ENCODE measurements at regions not wholly inside any gene's neighbourhood (a gene's known extent, or its start where the extent isn't known, plus 50 kb on each side); places are given as distances from the start of the nearest gene placed in this dataset.
A peak's percentile ranks its signal among the peaks of the same experiment; 100 is the strongest.
"Not testable (repeated sequence)": the region's sequence is repeated elsewhere in the genome, so short reads cannot be mapped to it uniquely, and the experiment has no call there.

DNA sequence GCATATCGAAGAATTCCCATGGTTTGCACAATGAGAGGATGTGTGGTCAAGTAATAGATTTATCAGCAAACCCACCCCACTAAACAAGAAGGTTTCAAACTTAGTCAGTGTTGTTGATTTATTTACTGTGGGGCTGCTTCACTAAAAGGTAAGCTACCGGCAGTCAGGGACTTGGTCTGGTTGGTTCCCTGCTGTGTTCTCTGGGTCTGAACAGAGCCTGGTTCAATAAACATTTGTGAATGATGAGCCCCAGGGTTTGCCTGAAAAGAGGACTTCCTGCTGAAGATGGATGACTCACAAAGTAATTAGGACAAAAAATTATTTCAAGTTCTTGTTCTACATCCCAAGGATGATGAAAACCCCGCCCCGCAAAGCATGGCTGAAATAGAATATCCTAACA, 108.3 kb downstream of the SPP2 start:
- intact Hi-C loops (cut with DNase I), result no loop called here
- ATAC-seq (no peak), DNase-seq (no peak)

- ATAC-seq, result no peak
- DNase-seq, result no peak
- intact Hi-C loops (cut with DNase I), result no loop called here
Observed at GRCh38 chr2:234157817-234158588, 107.5 kb downstream of the SPP2 start.

DNA sequence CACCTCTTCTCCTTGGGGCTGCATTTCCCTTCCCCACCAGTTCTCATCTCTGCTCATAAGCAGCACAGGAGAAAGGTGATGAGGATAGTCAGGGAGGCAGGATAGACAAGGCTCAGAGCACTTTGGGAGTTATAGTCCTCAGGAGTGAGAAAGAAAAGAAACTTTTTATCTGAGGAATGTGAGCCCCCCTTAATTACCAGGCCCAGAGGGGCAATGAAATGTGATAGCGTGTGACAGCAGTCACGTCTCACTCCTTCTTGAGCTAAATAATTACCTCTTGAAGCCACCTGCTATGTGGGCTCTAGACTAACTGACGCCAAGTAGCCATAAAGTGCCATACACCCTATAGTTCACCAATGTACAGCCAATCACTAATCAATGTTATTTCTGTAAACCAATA, 105.8 kb downstream of the SPP2 start:
- intact Hi-C loops (cut with DNase I), result no loop called here
- no peak for ATAC-seq

GRCh38 chr2:234152835-234153234, 102.3 kb downstream of the SPP2 start:
- intact Hi-C loops (cut with DNase I); ATAC-seq; DNase-seq: not testable (repeated sequence)

More for the DNA sequence above, 105.8 kb downstream of the SPP2 start:
- no peak for DNase-seq

DNA sequence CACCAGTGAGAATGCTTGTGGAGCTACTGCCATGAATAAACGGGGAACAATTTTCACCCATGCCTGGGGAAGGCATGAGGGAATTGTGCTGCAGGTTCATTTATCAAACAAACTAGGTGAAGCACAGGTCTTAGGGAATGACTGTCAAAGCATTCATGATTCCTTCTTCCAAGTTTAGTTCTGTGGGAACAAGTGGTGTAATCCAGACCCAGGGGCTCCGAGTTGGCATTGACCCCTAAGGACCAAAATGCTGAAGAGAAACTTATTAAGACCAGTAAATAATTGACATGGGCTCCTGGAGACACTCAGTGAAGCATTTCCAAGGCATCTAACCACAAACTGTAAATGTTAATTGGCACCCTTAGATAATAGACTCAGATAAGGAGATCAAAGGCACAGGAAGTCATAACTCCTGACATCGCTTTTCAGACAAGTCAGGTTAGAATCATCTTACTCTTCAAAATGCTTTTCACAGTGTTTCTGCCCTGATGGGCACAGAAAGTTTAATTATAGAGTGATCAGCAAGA, 96.9 kb downstream of the SPP2 start:
- DNase-seq (no peak), ATAC-seq (no peak)
- intact Hi-C loops (cut with DNase I), result no loop called here

DNA sequence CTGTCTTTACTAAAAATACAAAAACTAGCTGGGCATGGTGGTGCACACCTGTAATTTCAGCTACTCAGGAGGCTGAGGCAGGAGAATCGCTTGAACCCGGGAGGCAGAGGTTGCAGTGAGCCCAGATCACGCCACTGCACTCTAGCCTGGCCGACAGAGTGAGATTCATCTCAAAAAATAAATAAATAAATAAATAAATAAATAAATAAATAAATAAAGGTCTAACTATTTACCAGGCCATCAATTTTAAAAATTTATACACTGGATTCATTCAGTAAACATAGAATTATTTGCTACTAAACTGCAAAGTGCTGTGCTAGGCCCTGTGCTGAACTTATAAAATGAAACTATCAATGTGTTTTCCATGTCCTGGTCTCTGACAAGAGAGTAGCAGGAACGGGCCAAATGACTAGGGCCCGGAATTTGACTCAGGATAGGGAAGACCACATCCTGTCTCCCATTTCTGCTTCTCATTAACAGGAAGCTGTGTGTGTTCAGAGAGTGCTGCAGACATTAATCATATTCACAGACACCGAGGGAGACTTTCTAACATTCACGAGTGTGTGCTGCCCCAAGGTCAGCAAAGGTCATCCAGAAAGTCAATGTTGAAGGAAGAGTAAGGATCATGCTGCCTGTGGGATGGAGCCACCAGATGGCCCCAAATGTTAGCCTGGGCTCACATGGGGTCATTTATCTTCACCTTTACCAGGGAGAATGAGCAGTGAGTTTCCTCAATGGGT, 95.8 kb downstream of the SPP2 start:
- no peak for DNase-seq
- ATAC-seq, result no peak
- intact Hi-C loops (cut with DNase I), result no loop called here

GRCh38 chr2:234145511-234145910, 95.0 kb downstream of the SPP2 start:
- no peak for ATAC-seq

GRCh38 chr2:234145057-234145456, 94.6 kb downstream of the SPP2 start:
- DNase-seq, result no peak
- intact Hi-C loops (cut with DNase I), result no loop called here

More at GRCh38 chr2:234145511-234145910, 95.0 kb downstream of the SPP2 start:
- DNase-seq, result no peak
- intact Hi-C loops (cut with DNase I), result no loop called here

GRCh38 chr2:234143896-234144295, 93.4 kb downstream of the SPP2 start:
- intact Hi-C loops (cut with DNase I), result no loop called here
- DNase-seq (no peak), ATAC-seq (no peak)

More at GRCh38 chr2:234145057-234145456, 94.6 kb downstream of the SPP2 start:
- ATAC-seq, result no peak

DNA sequence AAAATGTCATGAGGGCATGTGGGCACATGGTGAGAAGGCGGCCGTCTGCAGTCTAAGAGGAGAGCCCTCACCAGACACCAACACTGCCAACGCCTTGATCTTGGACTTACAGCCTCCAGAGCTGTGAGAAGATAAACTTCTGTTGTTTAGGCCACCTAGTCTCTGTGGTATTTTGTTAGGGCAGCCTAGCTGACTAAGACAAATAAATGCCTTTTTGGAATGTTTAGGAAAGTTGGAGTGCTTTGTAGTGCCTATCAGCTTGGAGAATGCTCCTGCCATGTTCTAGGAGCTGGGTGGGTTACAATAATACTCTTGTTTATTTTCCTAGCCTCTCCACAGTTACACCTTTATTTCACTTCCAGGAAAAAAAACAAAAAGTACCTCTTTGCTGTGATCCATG, 92.0 kb downstream of the SPP2 start:
- DNase-seq, result no peak
- no peak for ATAC-seq
- intact Hi-C loops (cut with DNase I), result no loop called here

DNA sequence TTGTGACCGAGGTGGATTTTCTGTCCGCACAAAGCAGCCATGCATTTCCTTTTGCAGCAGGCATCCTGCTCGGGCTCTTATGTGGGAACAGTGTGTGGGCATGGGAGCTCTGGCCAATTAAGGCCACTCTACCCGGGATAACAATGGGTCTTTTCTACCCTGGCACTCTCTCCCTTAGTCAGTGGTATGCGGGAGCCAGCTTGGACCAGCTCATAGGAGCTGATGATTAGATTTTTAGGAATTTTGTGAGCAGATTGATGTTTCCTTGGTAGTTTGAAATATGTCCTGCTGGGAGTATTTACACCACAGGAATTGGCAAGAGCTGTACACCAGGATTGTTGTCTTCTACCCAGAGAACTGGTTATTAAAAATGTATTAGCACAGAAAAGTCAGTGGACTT, 89.3 kb downstream of the SPP2 start:
- intact Hi-C loops (cut with DNase I), result loop anchor here in 1 of 2 donors (5.0 to 10.0 kb wide), 2 partner anchors 145 to 363 kb away; no protein-coding TSS in a partner anchor
- ATAC-seq (no peak), DNase-seq (no peak)

DNA sequence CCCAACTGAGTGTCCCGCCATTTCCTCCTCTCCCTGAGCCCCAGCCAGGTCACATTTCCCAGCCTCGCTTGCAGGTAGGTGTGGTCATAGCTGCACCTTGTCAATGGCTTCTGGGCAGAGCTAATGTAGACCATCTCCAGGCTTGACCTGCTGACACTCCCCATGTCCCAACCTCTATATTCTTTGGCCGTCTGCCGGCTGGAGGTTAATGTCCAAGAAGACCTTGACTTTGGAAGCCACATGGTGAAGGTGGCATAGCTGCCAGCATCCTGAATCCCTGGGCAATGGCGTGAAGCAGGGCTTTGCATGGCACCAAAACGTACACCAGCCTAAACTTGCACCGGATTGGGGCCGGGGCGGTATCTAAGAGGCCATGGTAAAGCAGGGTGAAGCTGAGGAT, 88.3 kb downstream of the SPP2 start:
- ATAC-seq, result no peak
- no peak for DNase-seq
- intact Hi-C loops (cut with DNase I), result loop anchor here in 1 of 2 donors (5.0 to 10.0 kb wide), 2 partner anchors 146 to 363 kb away; no protein-coding TSS in a partner anchor

DNA sequence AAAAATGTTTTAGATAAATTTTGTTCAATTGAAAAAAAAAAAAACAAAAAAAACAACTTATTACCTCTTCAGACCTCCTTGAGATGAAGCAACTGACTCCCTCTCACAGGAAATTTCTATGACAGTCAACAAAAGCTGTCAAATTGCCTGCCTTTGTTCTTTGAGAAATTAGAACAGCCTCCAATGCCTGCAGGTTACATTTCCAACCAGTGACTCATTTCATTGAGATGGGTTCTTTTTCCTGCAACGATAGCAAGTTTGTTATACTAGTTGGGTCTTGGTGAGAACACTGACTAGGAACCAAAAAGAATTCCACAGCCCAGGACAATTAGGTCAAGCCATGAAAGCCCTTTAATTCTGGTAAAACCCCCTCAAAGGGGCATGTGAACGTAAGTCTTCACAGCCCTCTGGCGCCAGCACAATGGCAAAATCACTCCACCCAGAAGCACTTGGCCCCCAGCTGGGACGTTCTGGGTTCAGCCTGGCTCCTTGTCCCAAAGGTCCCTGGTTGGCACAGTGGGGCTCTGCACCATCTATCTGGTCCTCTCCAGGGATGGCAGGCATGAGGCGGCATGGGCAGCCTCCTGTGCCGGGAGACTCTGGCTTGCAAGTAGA, 87.0 kb downstream of the SPP2 start:
- intact Hi-C loops (cut with DNase I), result loop anchor here in 1 of 2 donors (5.0 to 10.0 kb wide), 2 partner anchors 147 to 365 kb away; no protein-coding TSS in a partner anchor
- no peak for DNase-seq
- no peak for ATAC-seq

DNA sequence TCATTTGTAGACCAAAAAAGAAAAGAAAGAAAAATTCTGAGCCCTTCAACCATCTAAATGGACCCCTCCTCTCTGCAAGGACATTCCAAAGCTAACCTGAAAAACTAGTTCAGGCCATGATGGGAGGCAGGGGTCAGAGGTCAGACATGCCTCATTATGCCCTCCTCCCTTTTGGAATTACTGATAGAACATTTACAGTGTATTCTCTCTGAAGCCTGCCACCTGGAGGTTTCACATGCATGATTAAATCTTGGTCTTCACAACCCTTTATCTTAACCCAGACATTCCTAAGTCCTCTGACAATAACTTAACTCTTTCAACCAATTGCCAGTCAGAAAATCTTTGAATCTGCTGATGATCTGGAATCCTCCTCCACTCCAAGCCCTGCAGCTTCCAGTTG, 86.0 kb downstream of the SPP2 start:
- DNase-seq, result no peak
- intact Hi-C loops (cut with DNase I), result loop anchor here in 1 of 2 donors (5.0 to 10.0 kb wide), 2 partner anchors 148 to 366 kb away; no protein-coding TSS in a partner anchor
- ATAC-seq, result no peak

DNA sequence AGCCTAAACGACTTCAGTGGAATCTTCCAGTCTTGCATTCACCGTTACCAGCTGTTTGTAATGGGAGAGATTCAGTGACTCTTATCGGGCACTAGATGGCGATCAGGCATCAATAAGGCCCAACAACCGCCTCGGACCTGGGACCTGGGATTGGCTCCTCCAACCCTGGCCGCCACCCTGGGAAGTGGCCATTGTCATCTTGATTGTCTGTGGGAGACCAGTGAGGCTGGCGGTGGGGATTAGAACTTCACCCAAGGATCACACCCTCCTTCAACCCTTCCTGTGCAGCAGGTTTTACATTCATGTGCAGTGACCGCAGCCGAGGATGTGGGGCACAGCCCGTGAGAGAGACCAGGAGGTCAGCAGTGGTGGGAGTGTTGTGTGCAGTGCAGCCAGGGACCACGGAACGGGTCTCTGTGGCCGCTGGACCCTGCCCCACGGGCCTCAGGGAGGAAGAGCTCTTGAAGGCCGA, 85.3 kb downstream of the SPP2 start:
- ATAC-seq (peak; percentile 72 to 91), DNase-seq (peak; percentile 49)
- intact Hi-C loops (cut with DNase I), result loop anchor here (2.0 to 10.0 kb wide), 3 partner anchors 149 to 367 kb away; no protein-coding TSS in a partner anchor

DNA sequence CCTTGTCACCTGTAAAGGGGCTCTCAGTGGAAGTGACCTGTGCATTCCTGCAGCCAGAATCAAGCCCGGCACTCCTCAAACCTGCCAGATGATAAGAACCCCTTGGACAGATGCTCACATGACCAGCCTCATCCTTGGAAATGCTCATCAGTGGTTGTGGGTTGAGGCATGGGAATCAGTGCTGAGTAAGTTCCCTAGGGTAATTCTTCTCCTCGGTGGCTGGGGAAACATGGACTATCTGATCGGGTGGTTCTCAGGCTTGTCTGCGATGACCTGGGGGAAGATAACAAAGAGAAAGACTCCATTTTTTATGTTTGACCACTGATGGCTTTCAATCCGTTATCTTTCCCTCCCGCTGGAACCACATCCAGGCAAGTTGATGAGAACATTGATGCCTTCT, 84.0 kb downstream of the SPP2 start:
- DNase-seq (no peak), ATAC-seq (no peak)
- intact Hi-C loops (cut with DNase I), result loop anchor here (2.0 to 10.0 kb wide), 2 partner anchors 150 to 364 kb away; no protein-coding TSS in a partner anchor

DNA sequence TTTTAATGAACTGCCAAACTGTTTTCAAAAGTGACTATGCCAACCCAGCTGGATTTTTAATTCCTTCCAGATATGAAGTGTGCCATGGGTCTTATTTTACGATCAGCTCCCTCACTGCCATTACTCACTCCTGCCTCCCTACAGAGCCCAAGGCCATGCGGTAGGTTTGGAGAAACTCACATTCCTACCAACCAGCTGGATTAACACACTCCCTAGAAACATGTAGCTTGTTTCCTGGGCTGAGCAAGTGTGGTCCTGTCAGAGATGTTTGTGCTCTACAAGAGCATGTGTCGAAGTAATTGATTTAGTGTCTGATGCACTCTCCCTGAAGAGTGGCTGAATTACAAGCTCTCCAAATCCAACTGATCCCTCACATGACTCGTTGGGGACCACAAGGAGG, 82.5 kb downstream of the SPP2 start:
- no peak for ATAC-seq
- no peak for DNase-seq
- intact Hi-C loops (cut with DNase I), result loop anchor here in 1 of 2 donors (10.0 kb wide), 1 partner anchor 152 kb away; no protein-coding TSS in a partner anchor

GRCh38 chr2:234130777-234131181, 80.3 kb downstream of the SPP2 start:
- intact Hi-C loops (cut with DNase I), result loop anchor here in 1 of 2 donors (10.0 kb wide), 1 partner anchor 154 kb away; no protein-coding TSS in a partner anchor
- DNase-seq, result no peak
- ATAC-seq, result no peak

GRCh38 chr2:234128606-234129005, 78.1 kb downstream of the SPP2 start:
- intact Hi-C loops (cut with DNase I), result no loop called here
- DNase-seq (no peak), ATAC-seq (no peak)
